GM21529 (cell line): ENCODE measurements at regions not wholly inside any gene's neighbourhood (a gene's known extent, or its start where the extent isn't known, plus 50 kb on each side); places are given as distances from the start of the nearest gene placed in this dataset.

Experiments used
- ATAC-seq: cut with Tn5 transposase; IDR thresholded peaks from one replicate; pipeline ENCODE4 v1.9.1; 2021; ENCODE audit not compliant: unreplicated experiment

DNA sequence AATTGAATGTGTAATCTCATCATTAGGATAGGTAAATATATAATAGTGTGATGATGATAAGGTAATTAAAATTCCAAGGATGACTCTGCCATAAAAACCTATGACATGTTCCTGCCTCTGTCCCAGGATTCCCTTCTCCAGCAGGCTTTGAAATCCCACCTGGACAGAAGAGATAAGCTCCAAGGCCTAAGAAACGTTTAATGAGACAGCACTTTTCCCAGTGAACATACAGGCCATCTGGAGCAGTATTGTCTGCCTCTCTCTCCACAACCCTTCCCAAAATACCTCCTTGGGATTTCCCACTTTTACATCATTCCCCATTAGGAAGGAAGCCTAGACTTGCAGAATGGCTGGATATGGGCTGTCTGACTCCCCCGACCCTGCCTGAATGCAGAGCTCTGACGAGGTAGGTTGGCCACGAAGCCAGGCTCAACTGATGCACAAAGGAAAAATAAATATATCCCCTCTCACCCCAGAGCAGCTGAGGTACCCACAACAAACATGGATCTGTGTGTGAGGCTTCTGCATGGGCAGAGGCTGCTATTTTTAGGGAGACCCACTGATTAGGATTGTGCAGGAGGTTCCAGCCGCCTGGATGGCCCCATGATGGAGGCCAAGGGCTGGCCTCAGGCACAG, 71.0 kb downstream of the TMPRSS5 start:
- ATAC-seq = no peak

DNA sequence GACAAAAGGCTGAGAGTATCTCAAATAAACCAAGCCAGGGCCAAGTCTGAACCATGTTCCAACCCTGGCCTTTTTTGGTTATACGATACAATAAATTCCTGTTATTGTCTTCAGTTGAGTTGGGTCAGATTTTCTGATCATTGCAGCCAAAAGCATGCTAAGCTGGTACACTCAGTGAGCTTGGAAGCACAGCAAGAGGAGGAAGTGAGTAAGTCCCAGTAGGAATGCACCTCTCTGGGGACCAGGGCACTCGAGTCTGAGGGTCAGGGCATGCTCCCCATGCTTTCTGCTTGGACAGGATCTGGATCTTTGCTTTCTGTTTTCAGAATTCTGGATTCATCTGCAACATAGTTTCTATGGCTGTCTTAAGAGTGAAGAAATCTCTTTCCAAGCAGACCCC, 73.1 kb downstream of the TMPRSS5 start:
- no peak for ATAC-seq

DNA sequence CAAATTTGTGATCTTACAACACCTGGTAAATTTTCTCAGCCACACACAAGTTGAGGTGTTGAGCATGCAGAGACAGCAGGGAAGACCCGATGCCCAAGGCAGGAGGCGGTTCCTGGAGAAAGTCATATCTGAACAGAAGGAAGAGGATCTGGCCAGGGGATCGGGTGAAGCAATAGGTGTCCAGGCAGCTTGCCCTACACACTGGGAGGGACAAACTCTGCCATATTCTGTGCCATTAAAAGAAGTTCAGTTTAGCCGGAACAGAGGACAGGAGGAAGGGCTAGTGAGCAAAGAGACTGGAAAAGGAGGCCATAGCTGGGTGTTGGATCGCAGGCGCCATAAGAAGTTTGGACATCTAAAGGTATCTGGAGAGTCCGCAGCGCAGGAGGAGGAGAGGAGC, 76.5 kb downstream of the TMPRSS5 start:
- ATAC-seq = no peak

DNA sequence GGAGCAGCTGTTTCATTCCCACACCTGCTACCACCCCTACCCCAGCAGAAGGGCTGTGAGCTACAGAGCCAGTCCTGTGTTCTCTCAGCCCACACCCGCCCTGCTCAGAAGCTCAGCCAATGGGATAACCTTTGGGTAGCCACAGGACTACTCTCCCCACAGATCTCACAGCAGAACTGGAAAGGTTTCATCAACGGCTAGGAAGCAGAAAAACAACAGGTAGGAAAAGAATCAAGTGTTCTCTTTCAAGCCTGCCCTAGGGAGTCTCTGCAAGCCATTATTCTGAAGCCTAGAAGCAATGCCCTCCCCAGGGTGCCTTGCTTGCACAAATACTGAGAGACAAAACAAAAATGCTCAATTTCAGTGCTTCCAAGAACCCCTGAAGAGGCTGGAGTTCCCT, 77.2 kb downstream of the TMPRSS5 start:
- ATAC-seq = no peak

DNA sequence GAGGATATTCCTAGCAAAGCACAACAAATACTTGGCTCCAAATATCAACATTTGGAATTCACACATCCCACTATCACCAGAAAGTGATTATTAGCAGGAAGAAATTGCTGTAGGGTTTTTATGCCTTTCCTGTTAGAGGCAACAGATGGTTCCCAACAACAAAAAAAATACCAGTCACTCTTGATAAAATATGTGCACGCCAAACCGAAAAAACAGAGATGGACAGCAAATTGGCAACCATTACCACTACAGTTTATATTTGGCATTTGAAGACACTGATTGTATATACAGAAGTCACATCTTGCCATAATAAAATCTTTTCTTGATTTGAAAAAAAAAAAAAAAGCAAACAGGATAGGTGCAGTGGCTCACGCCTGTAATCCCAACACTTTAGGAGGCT, 78.2 kb downstream of the TMPRSS5 start:
- ATAC-seq = no peak

DNA sequence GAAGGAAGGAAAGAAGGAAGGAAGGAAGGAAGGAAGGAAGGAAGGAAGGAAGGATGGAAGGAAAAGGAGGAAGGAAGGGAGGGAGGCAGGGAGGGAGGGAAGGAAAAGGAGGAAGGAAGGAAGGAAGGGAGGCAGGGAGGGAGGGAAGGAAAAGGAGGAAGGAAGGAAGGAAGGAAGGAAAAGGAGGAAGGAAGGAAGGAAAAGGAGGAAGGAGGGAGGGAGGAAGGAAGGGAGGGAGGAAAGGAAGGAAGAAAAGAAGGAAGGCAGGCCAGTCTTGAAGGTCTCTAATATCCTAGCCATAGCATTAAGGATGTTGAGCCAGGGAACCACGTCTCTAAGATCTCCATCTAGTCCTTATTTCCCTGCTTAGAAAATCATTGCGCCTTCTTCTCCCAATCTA, 78.8 kb downstream of the TMPRSS5 start:
- no peak for ATAC-seq

DNA sequence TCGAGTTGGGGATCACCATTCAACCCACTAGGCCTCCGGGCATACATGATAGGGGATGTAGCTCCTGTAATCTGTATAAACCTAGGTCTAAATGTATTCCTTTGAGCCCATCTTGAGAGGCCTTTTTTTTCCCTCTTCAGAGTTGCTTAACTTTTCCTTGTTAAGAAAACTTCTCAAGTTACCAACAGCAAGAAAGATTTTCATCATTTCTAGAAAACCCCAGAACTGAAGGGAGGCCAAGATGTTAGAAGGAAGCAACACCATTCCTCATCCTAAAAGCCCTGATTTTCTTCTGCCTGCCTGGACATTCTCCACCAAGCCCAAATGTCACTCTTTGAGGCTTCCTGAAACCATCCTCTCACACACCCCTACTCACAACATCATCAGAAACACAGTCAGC, 79.4 kb downstream of the TMPRSS5 start:
- no peak for ATAC-seq

DNA sequence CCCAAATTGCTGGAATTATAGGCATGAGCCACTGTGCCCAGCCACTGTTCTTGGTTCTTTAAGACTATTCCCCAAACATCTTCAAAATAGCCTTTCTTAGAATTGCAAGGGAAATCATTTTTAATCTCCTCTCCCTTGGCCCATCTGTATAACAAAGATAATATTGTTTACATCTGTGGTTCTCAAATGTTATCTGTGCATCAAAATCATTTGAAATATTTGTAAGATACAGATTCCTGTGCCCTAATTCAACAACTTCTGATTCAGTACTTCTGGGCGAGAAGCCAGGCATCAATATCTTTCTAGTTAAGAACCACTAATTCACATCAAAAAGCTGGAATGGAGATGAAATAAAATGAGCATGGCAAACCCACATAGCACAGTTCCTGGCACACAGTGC, 83.0 kb downstream of the TMPRSS5 start:
- no peak for ATAC-seq

DNA sequence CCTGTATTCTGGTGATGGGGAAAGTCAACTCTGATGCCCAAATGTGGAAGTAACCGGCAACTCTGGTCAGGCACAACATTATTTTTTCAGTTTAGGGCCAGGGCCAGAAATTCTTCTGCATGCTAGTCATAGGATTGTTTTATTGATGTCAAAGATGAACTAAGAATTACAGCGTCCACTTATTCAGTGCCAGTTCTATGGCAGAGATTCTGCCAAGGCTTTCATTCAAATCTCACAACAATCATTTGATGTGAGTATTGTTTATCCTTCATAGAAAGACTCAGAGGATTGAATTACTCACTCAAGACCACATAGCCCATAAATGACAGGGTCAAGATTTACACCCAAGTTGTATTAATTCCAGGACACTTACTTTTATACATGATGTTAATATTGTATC, 87.7 kb downstream of the TMPRSS5 start:
- ATAC-seq = no peak

DNA sequence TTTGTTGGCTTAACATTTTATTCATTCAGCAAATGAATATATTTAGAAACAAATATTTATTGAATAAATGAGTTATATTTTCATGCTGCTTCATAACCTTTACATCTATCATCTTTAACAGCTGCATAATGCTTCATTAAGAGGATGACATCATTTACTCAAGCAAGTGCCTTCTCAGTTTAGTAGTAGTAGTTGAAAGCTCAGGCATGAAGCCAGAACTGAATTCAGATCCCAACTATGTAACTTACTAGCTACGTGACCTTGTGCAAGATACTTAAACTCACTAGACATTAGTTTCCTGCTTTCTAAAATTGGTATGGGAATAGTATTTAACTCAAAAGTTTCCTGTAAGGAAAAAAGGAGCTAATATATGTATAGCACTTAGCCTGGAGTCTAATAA, 90.3 kb downstream of the TMPRSS5 start:
- ATAC-seq = no peak

DNA sequence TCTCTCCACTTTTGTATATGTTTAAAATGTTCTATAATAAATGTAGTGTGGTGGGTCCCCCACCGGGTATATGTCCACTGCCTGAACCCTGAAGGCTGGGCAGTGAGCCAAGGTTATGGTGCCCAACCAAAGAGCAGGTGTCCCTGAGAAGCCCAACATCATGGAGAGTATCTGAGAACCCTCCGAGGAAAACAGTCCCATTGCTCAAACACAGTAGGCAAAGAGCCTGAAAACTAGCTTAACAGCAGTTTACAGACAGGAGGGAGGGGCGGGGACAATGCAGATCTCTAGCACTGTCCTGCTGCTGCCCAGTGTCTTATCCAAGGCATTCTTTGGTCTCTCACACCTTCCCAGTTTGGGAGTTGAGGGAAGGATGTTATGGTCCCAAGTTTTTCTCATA, 91.0 kb downstream of the TMPRSS5 start:
- no peak for ATAC-seq

DNA sequence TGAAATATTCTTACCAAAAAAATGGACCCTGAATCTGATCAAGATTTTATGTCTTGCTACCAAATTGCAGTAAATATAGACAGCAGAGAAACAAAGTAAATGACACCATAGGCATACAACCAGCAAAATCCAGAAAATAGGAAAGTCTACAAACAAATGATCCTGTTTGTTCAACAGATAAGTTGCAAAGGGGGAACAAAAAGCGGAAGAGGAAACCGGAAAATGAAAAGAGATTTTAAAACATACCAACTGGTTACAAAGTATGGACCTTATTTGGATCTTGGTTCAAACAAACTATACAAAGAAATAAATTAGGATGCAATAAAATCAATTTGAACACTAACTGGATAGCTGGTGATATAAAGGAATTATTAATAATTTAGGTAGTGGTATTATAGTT, 92.0 kb downstream of the TMPRSS5 start:
- ATAC-seq = no peak

DNA sequence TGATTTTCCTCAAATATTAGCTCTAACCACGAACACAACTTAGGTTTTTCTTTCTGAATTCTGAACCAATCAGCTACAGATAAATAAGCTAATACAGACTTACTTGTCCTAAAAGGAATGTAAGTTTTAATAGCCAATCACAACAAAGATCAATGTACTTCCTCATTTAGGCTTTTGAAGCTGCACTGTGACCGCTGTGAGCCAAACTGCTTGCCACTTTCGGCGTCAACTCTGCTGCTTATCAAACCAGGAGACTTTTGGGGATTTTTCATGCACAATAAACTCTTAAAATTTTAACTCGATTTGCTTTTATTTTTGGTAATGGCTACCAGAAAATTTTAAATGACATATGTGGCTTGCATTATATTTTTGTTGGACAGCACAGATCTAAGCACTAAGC, 92.5 kb downstream of the TMPRSS5 start:
- no peak for ATAC-seq

DNA sequence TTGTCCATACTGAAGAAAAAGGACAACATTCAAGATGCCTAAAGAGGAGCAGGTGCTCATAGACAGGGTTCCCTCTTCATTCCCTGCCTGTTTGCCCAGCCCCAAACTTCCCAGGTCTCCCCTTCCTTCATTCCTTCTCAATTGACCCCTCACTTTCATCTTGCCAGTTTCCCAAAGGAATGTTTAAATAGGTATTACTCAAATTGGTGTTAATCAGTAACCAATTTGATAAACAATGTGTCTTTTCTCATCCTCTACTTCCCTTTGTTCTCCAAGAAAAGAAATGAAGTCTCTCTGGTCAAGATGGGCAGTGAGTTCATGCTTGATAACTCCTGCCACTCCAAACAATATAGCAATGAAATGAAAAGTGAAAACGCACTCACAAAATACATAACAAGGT, 101.9 kb downstream of the TMPRSS5 start:
- no peak for ATAC-seq

DNA sequence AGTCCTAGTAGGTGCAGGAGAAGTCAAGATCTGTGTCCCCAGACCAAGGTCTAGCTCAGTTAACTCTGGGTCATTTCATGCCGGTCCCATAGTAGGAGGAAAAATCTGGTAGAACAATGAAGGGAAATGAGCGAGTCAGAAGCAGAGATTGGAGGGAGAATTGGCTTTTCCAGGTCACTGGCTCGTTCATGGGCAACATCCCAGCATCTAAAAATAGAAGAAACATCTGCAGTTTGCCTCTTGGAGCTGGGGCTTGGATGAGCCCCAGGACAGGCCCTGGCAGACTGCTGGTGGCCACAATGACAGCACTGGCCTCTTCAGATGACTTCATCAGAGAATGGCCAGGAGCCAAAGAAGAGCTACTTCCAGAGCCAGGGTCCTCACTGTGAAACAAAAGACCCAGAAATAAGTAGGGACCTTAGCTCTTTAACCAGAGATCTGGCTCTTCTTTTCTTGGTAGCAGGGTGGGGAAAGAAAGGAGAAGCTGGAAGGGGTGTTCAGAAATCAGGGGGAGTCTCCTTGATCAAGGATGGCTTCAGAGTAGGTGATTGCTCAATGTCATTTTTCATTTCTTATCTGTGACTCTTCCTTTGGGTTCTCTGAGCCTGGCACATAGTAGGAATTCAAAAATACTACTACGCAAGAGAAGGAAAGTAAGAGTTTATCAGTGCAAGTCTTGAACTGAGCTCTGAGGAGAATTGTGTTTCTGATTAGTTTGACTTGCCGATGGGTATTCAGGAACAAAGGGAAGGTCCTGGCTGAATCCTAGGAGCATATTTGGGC, 102.6 kb downstream of the TMPRSS5 start:
- no peak for ATAC-seq

DNA sequence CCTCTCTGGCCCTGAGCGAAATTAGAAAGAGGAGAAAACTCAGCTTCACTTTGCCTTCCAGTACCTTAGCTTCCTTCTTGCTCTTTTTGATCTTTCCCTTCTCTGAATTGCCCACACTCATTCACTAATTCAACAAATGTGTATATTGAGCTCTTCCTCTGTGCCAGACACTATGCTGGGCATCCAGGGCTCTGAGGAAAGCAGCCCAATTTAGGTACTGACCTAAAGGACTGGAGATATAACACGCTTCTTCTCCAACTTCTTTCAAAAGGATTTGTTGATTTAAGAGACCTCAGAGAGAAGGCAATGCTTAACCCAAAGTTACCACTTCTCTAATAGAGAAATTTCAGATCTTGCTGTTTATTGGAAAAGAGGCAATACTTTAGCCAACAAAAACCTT, 103.6 kb downstream of the TMPRSS5 start:
- ATAC-seq = no peak

DNA sequence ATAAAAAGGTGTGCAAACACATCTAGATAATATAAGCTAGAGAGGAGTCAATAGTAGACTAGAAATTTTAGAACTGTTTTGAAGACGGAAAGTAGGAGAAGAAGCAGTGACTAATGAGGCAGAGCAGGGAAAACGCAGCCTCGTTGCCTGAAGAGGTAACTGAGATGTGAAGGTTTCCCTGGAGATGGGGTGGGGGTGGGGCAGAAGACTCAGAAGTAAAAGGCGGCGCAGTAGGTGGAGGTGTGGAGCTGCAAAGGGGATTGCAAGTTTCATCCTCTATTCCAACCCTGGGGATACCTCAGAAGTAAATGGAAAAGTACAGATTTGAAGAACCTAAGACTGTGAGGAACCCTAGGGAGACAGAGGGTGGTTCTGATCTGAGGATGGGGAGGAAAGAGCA, 109.5 kb downstream of the TMPRSS5 start:
- ATAC-seq = no peak

DNA sequence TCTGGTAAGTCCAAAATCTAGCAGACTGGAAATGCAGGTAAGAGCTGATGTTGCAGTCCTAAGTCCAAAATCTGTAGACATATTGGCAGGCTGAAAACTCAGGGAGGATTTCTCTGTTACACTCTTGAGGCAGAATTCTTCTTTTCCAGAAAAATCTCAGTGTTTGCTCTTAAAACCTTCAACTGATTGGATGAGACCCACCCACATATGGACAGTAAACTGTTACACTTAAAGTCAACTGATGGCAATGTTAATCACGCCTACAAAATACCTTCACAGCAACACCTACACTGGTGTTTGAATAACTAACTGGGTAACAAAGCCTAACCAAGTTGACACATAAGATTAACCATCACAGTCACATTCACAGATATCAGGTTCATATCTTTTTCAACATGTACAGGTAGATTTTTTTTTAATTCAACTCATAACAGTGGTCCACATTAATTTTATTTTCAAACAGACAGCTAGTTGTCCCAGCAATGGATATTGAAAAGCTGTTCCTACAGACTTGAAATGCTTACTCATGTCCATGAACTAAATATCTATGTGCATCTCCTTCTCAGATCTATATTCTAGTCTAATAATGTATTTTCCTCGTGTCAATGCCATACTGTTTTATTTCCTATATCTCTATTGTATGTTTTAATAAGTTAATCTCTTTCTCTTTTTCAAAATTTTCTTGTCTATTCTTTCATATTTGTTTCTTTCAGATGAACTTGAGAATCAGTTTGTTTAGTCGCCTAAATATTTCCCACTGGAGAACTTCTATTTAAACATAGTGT, 110.1 kb downstream of the TMPRSS5 start:
- ATAC-seq = no peak

DNA sequence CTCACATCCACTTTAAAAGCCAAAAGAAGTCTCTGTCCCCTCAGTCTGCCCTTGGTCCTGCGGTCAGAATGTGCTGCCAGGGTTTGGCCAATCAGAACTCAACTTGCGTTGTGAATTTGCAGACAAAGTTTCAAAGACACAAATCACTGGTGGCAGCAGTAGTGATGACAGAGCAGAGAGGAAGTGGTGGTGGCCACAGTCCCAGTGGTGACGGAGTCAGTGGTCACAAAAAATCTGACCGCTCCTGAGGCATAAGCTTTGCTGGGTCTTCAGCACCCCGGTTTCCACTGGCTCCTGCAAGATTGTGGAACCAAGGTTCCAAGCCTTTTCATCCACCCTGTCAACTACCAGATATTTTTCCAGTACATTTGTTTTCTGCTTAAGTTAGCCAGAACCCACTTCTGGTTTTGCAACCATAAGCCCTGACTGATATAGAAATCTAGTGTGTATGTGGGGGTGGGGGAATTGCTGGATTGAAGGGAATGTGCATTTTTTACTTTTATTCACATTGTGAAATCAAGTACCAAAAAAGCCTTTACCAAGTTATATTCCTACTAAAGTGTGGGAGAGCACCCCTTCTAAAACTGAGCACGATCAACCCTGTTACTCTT, 112.3 kb downstream of the TMPRSS5 start:
- peak; percentile 85 for ATAC-seq

DNA sequence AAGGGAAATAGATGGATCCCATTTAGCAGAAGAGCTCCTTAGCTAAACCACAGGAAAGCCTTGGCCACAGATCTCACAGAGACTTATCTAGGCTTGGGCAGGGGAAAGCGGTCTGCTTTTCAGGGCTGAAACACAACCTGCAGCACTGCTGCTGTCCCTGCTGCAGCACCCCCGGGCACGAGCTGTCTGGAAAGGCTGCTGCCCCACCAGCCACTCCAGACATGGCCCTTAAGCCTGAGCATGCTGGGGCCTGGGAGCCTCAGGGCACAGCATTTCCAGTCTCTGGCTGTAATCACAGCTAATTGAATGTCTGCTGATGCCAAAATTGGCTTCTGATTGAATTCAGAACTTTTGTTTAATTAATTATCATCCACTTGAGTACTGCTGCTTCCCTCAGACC, 115.0 kb downstream of the TMPRSS5 start:
- ATAC-seq = no peak

DNA sequence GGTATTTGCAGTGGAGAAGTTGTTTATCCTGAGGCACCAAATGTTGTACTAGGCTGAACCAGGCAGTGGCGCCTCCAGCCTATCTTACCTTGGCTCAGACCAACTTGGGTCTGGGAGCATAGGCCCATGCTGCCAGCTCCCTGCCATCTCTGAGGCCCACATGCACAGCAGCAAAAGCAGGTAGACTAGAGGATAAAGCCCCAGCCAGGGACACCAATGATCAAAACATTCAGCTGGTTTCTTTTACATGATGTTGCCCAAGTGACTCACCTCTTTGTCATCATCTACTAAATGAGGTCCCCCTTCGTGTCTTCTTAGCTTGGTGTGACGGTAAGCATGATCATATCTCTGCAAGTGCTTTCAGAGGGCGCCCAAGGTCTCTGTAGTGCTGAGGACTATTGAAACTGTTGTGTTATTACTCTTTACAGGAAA, 112.1 kb upstream of the DRD2 start:
- ATAC-seq = peak; percentile 89

DNA sequence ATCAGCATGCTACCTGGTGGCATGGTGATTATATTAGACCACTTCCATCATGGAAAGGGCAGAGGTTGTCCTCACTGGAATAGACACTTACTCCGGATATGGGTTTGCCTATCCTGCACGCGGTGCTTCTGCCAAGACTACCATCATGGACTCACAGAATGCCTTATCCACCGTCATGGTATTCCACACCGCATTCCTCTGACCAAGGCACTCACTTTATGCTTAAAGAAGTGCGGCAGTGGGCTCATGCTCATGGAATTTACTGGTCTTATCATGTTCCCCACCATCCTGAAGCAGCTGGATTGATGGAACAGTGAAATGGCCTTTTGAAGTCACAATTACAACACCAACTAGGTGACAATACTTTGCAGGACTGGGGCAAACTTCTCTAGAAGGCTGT, 109.2 kb upstream of the DRD2 start:
- no peak for ATAC-seq
